ENCODE measurements at regions not wholly inside any gene's neighbourhood (a gene's known extent, or its start where the extent isn't known, plus 50 kb on each side); places are given as distances from the start of the nearest gene placed in this dataset.
A peak's percentile ranks its signal among the peaks of the same experiment; 100 is the strongest.

DNA sequence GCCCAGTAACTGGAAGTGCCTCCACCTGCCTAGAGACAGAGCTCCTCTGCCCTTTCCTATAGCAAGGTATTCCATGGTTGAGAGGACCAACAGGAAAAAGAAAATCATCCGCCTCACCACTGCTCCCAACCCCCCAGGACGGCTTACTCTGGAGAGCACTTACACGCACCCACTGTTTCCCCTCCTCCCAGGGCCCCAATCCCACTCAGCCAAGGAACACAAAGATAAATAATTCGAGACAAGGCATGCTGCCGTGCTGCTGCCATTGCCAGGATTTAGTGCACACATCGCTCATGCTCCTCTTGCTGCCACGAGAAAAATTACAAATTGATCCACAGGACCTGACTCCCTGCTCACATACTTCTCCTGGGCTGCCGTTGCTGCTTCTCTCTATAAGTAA is 516.6 kb downstream of the BUD13 start:
- in situ Hi-C loops (cut with HindIII; ENCODE audit: low pct_unique_long_range_greater_than_20kb, low sequenced_read_pairs) = no loop called here

DNA sequence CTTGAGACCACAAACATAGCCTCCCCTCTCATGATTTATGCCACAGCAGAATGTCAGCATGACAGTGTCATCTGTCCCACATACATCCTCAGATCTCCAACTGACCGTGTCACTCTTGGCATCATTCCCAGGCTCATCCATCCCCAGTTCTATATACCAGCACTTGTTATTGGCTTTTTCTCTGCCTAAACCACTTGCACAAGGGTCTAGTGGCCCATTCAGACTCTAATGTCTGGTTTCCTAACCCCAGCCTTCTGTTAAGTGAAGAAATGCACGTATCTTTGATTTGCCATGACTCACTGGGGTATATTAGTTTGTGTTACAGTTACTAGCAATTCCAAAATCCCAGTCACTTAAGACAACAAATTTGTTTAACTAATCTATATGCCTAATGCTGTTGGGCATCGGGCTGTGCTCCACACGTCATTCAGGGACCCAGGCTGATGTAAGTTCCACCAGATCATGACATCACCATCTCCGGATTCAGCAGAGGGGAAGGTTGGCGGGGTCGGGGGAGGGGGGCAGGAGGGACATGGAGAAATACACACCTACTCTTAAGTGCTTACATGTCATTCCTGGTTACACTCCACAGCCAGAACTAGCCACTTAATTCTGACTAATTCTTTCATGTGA is 517.4 kb downstream of the BUD13 start:
- in situ Hi-C loops (cut with HindIII; ENCODE audit: low pct_unique_long_range_greater_than_20kb, low sequenced_read_pairs) = no loop called here

More for the DNA sequence above, 516.6 kb downstream of the BUD13 start:
- no peak for DNase-seq (ENCODE audit: low read depth)

DNA sequence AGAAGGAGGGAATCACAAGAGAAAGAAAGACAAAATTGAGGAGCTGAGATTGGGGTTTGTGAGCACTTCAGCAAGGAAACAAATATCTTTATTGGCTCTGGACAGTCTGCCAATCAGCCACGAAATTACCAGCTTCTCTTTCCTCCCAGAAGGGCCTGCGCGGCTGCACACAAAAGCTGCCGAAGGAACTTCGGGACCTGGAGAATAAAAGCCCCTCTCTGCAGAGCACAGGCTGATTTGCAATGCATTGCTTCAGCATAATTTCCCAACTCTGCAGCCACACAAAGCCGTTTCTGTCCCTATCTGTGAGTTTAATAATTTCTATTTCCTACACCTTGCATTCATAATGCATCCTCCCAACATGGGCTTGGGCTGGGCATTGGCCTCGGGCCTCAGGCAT is 522.6 kb downstream of the BUD13 start:
- in situ Hi-C loops (cut with HindIII; ENCODE audit: low pct_unique_long_range_greater_than_20kb, low sequenced_read_pairs) = no loop called here

More for the DNA sequence above, 517.4 kb downstream of the BUD13 start:
- no peak for DNase-seq (ENCODE audit: low read depth)

DNA sequence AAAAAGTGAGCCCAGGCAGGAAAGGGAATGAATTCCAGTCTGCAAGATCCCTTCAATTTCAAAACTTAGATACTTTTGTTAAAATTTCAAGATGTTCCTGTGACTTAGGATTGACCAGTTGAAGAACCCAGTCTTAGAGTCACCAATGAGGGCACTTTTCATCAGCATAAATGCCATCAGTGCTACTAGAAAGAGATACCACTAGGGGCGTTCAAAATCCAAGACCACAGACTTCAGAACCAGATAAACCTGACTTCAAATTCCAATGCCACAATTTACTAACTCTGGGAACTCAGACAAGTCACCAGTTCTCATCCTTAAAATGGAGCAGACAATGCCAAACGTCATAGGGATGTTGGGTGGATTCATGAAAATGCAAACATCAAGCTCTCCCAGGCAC is 523.2 kb downstream of the BUD13 start:
- no peak for DNase-seq (ENCODE audit: low read depth)
- in situ Hi-C loops (cut with HindIII; ENCODE audit: low pct_unique_long_range_greater_than_20kb, low sequenced_read_pairs) = no loop called here

More for the DNA sequence above, 522.6 kb downstream of the BUD13 start:
- no peak for DNase-seq (ENCODE audit: low read depth)

DNA sequence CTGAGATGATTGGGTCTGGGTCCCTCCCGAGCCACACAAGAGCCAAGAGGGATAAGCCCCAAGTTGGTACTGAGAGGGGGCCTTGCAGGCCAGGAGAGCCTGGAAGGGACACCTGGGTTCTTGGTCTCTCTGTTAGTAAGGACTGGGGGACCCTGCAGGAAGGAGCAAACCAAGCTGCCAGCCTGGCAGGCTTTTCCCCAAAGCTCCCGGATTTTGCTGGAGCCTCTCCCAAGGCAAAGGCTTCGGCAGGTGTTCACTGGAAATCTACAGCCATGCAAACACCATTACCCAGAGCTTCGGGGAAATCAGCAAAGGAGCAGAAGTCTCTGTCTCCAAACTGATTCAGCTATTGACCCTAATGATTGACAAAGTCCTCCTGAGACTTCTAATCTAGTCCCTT is 527.9 kb downstream of the BUD13 start:
- in situ Hi-C loops (cut with HindIII; ENCODE audit: low pct_unique_long_range_greater_than_20kb, low sequenced_read_pairs) = no loop called here
- no peak for DNase-seq (ENCODE audit: low read depth)

DNA sequence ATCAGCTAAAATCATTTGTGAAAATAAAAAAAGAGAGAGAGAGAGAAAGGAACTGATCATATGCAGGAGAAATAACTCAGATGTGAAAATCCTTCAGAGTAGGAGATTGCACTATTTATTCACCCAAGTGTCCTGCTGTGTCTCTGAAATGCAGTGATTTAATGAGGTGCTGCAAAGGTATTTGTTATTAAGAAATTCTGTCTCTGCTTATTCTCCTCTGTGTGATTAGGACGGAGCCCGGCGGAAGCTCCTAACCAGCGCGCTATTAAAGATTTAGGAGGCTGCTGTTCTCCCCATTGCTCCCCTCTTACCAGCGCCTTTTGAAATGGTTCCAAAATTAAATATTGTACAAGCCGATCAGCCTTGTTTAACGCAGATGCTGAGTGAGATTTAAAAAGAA is 528.3 kb downstream of the BUD13 start:
- no peak for DNase-seq (ENCODE audit: low read depth)
- in situ Hi-C loops (cut with HindIII; ENCODE audit: low pct_unique_long_range_greater_than_20kb, low sequenced_read_pairs) = no loop called here

DNA sequence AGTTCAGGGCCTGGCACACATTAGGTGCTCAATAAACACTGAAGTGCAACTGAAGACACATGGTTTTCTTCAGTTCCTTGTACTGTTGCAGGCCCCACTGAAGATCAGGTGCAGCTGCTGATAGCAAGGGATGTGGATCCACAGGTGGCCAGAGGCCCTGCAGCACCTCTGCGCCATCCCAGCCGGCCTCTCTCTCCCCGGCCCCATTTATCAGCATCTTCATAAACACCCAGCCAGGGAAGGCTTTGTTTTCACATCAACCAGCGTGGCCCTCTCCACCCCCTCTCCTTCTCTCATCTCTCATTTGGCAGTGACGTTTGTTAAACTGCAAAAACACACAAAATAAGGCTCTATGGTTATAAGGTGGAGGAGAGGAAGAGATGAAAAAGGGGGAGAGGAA is 528.8 kb downstream of the BUD13 start:
- in situ Hi-C loops (cut with HindIII; ENCODE audit: low pct_unique_long_range_greater_than_20kb, low sequenced_read_pairs) = no loop called here
- no peak for DNase-seq (ENCODE audit: low read depth)

DNA sequence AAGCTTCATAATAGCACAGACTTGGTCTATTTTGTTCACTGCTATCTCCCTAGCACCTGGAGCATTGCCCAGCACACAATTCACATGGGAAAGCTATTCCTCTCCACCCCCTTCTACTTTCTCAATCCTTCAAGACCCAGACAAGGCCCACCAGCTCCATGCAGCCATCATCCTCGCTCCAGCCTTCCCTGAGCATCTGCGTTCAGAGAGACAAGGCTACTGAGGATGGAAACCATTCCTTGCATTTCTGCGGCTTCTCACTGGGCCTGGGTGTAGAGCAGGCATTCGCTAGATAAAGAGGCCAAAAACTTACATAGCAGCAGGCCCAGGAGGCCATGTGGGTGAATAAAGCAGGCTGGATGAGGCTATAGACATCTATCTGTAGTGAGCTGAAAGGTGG is 530.8 kb downstream of the BUD13 start:
- no peak for DNase-seq (ENCODE audit: low read depth)
- in situ Hi-C loops (cut with HindIII; ENCODE audit: low pct_unique_long_range_greater_than_20kb, low sequenced_read_pairs) = no loop called here

DNA sequence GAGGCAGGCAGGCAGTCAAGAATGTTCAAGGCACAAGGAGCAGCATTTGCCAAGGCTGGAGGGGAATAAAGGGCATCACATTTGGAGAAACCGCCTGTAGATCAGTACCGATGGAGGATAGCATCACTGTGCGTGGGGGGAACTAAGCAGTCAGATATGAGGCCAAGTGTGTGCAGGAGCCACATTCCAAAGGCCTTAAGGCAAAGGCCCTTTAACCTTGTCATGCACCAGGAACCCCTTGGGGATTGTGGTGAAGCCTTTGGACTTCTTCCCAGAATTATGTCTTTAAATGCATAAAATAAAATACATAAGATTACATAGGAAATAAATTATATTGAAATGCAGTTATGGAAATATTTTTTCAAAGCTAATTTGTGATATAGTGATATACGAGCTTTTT is 532.1 kb downstream of the BUD13 start:
- in situ Hi-C loops (cut with HindIII; ENCODE audit: low pct_unique_long_range_greater_than_20kb, low sequenced_read_pairs) = no loop called here
- DNase-seq (ENCODE audit: low read depth) = no peak

DNA sequence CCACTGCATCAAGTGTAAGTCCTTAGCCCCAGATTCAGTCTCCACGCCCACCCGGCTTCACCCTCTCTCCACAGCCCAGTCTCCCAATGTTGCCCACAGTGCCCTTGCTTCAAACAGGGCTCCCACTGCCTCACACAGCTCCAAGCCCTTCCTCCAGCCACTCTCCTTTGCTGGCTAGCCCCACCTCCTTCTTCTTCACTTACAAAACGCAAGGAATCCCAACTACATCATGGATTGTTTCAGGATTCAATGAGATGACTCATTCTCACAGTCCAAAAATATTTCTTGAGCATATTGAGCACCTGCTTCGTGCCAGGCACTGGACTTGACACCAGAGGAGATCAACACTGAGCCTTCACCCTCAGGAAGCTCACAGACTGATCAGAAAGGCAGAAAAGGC is 533.5 kb downstream of the BUD13 start:
- DNase-seq (ENCODE audit: low read depth) = no peak
- in situ Hi-C loops (cut with HindIII; ENCODE audit: low pct_unique_long_range_greater_than_20kb, low sequenced_read_pairs) = no loop called here

DNA sequence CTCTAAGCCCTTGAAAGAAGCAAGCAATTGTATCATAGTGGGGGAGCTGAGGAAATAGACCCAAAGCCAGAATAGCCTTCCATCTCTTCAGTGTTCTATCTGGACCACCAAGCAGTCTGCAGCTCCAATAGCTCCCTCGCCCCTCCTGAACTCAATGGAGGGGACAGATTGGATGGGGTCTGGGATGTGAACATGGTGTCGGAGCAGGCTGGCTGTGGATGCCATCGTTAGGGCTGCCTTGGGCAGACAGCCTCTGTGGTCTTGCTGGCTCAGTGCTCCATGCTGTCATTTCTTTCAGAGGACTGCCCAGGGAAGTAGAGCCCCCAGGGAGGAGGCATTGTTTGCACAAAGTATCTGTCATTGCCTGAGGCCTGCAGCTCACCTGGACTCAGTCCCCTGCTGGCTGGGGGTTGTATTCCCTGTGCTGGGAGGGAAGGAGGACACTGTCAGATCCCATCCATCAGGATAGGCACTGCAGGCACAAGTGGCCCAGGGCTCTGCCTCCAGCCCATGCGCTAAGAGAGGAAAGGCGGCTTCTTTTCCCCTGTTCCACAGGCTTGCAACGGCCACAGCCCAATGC is 537.7 kb downstream of the BUD13 start:
- DNase-seq (ENCODE audit: low read depth) = no peak
- in situ Hi-C loops (cut with HindIII; ENCODE audit: low pct_unique_long_range_greater_than_20kb, low sequenced_read_pairs) = no loop called here

DNA sequence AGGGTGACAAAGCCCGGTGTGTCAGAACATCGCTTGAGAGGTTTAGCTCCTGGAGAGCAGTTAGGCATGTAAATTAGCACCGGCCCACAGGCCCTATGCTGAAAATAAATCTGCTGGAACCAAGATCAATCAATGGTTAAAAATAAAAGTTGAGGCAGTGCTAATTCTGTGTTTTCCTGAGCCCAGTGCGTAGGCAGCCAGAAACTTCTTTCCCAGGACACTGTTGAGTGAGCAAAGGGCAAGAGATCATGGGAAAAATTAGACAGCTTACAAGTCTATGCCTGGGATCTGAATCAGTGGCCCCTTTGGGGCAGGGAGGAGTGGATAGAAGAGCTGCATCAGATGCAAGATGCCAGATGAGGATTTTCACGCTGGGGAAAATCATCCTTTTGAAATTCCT is 539.2 kb downstream of the BUD13 start:
- peak; percentile 18 for DNase-seq (ENCODE audit: low read depth)
- in situ Hi-C loops (cut with HindIII; ENCODE audit: low pct_unique_long_range_greater_than_20kb, low sequenced_read_pairs) = no loop called here

DNA sequence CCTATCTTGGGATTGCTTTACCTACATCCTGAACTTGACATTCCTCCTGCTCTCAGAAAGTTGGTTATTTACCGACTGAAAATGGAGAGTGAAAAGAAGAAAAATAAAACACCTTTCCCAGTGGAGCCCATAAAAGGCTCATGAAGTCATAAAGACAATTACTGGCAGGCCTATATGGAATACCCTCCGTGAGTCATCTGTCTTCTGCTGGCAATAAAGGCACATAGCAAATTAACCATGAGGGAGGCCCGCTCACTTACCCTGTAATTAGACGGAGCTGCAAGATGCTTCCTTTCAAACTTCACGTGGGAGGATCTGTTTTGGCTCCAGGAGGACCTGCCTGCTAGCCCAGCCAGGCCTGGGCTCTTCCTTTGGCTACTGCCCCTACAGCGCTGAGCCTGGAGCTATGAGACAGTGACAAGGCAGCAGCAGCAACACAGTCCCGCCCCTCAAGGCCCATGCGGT is 540.4 kb downstream of the BUD13 start:
- DNase-seq (ENCODE audit: low read depth) = no peak
- in situ Hi-C loops (cut with HindIII; ENCODE audit: low pct_unique_long_range_greater_than_20kb, low sequenced_read_pairs) = no loop called here

DNA sequence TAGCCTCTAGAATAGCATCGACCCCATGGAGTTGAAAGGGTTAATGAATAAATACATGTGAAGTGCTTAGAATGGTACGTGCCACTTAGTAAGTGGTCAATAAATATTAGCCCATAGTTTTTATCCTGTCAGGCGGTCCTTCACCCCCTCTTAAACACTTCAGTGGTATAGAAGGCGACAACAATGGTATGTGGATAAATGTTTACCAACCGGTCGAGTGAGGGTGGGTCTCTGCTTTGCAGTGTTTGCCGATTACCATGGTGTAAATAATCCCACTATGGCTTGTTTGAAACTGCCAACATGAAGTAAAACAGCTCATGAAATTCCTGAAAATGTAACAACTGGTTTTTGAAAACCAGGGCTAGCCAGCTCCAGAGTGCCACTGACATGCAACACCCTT is 541.2 kb downstream of the BUD13 start:
- DNase-seq (ENCODE audit: low read depth) = no peak
- in situ Hi-C loops (cut with HindIII; ENCODE audit: low pct_unique_long_range_greater_than_20kb, low sequenced_read_pairs) = no loop called here

DNA sequence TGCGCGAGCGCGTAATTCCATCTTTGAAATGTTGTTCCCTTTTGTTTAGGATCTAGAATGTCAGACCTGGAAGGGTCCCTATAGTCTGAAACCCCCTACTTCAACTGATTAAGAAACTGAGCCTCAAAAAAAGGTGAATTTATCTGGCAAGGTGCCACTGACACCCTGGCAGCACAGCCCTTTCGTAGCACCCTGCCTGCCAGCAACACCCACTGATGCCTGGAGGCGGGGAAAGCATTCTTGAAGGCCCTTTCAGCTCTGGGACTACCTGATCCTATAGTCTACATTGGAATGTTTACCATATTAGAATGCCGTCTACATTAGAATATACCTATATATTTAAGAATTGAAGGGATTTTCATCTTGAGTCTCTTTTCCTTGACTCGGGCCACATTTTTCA is 542.3 kb downstream of the BUD13 start:
- no peak for DNase-seq (ENCODE audit: low read depth)
- in situ Hi-C loops (cut with HindIII; ENCODE audit: low pct_unique_long_range_greater_than_20kb, low sequenced_read_pairs) = no loop called here

DNA sequence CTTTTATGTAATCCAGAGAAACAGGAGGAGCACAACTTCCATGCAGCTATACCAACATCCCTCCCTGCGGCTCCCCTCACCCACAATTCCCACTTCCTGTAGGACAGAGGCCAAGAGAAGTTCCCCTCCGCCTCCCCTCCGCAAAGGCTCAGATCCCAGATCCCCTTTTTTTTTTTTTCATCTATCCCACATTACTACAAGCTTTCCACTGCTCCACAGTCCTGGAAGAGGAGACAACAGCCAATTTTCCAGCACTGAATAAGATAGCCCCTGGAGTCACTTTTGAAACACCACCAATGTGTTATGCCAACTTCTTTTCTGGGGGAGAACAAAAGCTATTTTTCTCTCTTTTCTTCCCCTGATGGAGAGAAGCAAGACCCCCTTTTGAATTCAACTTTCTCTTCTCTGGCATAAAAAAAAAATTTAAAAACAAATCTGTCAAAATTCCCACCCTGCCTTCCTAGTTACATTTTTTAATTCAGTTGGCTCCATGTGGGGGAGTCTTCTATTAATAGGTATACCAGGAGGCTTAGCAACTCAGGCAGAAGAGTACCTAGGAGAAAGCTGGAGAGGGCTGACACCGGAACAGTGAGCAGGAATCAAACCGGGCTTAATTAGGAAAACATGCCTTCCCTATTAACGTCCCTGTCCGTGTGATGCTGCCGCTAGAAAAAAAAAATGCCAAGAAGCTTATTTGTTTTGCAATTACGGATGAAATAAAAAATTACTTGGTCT is 543.4 kb downstream of the BUD13 start:
- in situ Hi-C loops (cut with HindIII; ENCODE audit: low pct_unique_long_range_greater_than_20kb, low sequenced_read_pairs) = no loop called here
- DNase-seq (ENCODE audit: low read depth) = no peak

DNA sequence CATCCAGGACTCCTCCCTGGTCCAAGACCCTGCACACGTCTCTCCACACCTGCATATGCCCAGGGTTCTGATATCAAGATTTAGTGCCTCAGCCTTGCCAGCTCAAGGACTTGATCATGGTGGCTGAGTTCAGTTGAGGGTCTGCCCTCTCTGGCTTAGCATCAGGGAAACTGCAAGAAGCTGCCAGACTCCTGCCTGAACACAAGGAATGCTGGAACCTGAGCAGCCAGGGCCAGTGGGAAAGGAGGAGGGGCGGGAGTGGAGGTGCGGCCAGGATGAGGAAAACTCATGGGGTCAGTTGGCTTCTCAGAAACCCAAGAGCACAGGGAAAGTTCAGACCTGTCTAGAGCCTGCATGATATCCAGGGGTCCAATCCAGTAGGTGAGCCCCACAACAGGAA is 546.1 kb downstream of the BUD13 start:
- in situ Hi-C loops (cut with HindIII; ENCODE audit: low pct_unique_long_range_greater_than_20kb, low sequenced_read_pairs) = no loop called here

DNA sequence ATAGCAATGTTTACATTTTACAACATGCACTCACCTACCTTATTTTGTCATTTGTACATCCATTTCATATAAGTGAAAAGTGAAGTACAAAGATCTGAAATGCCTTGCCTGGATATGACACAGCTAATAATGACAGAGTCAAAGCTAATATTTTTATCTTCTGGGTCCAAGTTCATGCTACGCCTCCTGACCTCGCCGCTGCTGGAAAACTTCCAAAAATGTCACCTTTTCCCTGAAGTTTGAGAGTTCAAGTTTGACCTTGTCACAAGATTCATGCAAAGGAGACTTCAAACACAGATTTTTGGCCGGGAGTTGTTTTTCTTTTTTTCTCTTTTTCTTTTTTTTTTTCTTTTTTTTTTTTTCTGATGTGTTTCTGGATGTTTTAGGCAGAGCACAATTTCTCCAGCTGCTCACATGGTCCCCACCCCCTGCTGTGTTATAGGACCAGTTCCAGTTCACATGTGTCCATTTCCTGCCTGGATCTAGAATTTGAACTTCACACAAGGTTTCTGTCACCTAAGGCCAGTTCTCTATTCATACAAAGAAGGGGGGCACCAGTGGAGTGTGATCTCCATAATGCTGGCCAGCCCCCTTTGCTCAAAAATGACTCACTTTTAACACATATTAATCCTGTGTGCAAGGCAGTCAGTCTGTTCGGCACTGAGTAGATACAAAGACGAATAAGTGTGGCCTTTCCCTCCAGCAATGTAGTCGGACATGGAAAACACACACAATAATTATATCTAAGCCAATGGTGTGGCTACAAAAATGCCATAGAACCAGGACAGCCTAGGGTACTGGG is 546.8 kb downstream of the BUD13 start:
- in situ Hi-C loops (cut with HindIII; ENCODE audit: low pct_unique_long_range_greater_than_20kb, low sequenced_read_pairs) = no loop called here
- DNase-seq (ENCODE audit: low read depth) = no peak

More for the DNA sequence above, 546.1 kb downstream of the BUD13 start:
- DNase-seq (ENCODE audit: low read depth) = no peak

DNA sequence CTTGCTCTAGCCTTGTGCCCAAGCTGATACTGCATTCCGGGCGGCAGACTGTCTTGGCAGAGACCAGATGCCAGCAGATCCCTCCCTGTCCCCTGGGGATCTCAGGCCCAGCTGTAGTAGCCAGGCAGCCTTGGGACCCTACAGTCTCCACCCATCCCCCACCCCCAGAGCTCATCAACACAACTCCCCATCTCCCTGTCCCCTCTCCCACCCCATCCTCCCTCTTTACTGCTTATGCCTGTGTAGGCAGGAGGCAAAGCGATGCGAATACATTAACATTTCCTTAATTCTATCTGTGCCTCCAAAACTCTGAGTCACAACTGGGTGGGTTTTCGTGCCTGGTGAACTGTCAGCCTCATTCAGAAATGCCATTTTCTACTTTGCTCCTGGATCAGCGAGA is 547.6 kb downstream of the BUD13 start:
- in situ Hi-C loops (cut with HindIII; ENCODE audit: low pct_unique_long_range_greater_than_20kb, low sequenced_read_pairs) = no loop called here
- no peak for DNase-seq (ENCODE audit: low read depth)

Data from Caki2 (cell line).